ENCODE measurements at regions not wholly inside any gene's neighbourhood (a gene's known extent, or its start where the extent isn't known, plus 50 kb on each side); places are given as distances from the start of the nearest gene placed in this dataset.
"Not testable (repeated sequence)": the region's sequence is repeated elsewhere in the genome, so short reads cannot be mapped to it uniquely, and the experiment has no call there.

GRCh38 chr6:67459556-67459955 is 1175.5 kb upstream of the ADGRB3 start:
- DNase-seq, result no peak

- peak; percentile 30 for DNase-seq
These were observed 1176.8 kb upstream of the ADGRB3 start for GRCh38 chr6:67458265-67458664.

GRCh38 chr6:67451874-67452273 is 1183.2 kb upstream of the ADGRB3 start:
- DNase-seq, result no peak

GRCh38 chr6:67450641-67451040 is 1184.4 kb upstream of the ADGRB3 start:
- no peak for DNase-seq

- no peak for DNase-seq
These were observed 1185.5 kb upstream of the ADGRB3 start for GRCh38 chr6:67449602-67450001.

GRCh38 chr6:67433124-67433523 is 1202.0 kb upstream of the ADGRB3 start:
- DNase-seq, result peak; percentile 37

GRCh38 chr6:67431076-67431475 is 1204.0 kb upstream of the ADGRB3 start:
- no peak for DNase-seq

- DNase-seq, result not testable (repeated sequence)
These were observed 1208.4 kb upstream of the ADGRB3 start for GRCh38 chr6:67426686-67427085.

GRCh38 chr6:67412035-67412434 is 1223.0 kb upstream of the ADGRB3 start:
- no peak for DNase-seq

- no peak for DNase-seq
These were observed 1224.0 kb upstream of the ADGRB3 start for GRCh38 chr6:67411036-67411435.

- no peak for DNase-seq
These were observed 1240.8 kb upstream of the ADGRB3 start for GRCh38 chr6:67394254-67394653.

GRCh38 chr6:67393356-67393755 is 1241.7 kb upstream of the ADGRB3 start:
- no peak for DNase-seq

GRCh38 chr6:67391955-67392354 is 1243.1 kb upstream of the ADGRB3 start:
- no peak for DNase-seq

GRCh38 chr6:67369679-67370078 is 1265.4 kb upstream of the ADGRB3 start:
- no peak for DNase-seq

GRCh38 chr6:67362976-67363375 is 1272.1 kb upstream of the ADGRB3 start:
- no peak for DNase-seq

GRCh38 chr6:67361264-67361663 is 1273.8 kb upstream of the ADGRB3 start:
- DNase-seq, result peak; percentile 14

GRCh38 chr6:67358241-67358640 is 1276.8 kb upstream of the ADGRB3 start:
- no peak for DNase-seq

- DNase-seq, result no peak
These were observed 1281.2 kb upstream of the ADGRB3 start for GRCh38 chr6:67353861-67354260.

- DNase-seq, result no peak
These were observed 1282.4 kb upstream of the ADGRB3 start for GRCh38 chr6:67352717-67353116.

- DNase-seq, result no peak
These were observed 1284.4 kb upstream of the ADGRB3 start for GRCh38 chr6:67350729-67351128.

GRCh38 chr6:67345946-67346345 is 1289.1 kb upstream of the ADGRB3 start:
- peak; percentile 42 for DNase-seq

- DNase-seq, result no peak
These were observed 1299.1 kb upstream of the ADGRB3 start for GRCh38 chr6:67336014-67336413.

- DNase-seq, result no peak
These were observed 1303.8 kb upstream of the ADGRB3 start for GRCh38 chr6:67331304-67331703.

- DNase-seq, result no peak
These were observed 1306.8 kb upstream of the ADGRB3 start for GRCh38 chr6:67328269-67328668.

GRCh38 chr6:67300430-67301040 is 1334.5 kb upstream of the ADGRB3 start:
- DNase-seq, result no peak

- DNase-seq, result no peak
These were observed 1342.9 kb upstream of the ADGRB3 start for GRCh38 chr6:67292169-67292568.

Measured in DMS53 (cell line).